ENCODE measurements at regions not wholly inside any gene's neighbourhood (a gene's known extent, or its start where the extent isn't known, plus 50 kb on each side); places are given as distances from the start of the nearest gene placed in this dataset.

DNA sequence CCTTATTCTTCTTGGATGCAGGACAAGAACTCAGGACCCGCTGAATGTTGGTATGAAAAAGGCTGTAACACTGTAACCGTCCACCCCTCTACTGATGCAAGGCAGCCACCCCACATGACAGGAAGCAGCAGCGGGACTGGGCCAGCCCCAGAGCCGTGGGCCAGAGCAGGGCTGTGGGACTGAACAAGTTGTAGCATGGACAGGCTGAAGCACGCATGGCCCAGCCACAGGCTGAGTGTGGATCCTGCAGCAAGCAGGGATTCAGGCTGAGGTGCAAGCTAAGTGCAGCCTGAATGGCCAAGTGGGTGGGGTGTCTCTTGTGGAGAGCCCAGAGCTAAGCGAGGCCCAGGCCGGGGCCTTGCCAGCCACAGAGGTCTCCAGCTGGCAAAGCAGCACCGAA, 632.2 kb downstream of the SPOCK3 start:
- ATAC-seq: no peak

DNA sequence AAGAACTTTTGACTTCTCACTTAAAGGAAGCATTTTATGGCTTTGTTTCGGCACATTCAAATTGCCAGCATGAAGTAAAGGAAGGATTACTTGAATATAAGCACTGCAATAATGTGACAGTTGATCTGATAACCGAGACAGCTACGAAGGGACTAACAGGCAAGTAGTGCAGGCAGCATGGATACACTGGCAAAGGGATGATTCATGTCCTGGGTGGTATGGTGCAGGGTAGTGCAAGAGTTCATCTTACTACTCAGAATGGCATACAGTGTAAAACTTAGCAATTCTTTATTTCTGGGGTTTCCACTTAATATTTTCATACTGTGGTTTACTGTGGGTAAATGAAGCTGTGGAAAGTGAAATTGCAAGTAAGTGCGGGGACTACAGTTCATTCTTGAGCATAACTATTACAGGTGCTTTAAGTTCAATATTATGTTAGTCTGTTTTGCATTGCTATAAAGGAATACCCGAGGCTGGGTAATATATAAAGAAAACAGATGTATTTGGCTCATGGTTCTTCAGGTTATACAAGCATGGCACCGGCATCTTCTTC, 611.8 kb downstream of the SPOCK3 start:
- H3K9me2 ChIP-seq (ENCODE audit: insufficient read depth): no peaks in the 10 kb centered on the region
- no peaks in the 10 kb centered on the region for H4K20me1 ChIP-seq (ENCODE audit: insufficient read depth)
- ATAC-seq: no peak
- no peaks in the 10 kb centered on the region for H3K36me3 ChIP-seq (ENCODE audit: control insufficient read depth in 1 of 2, insufficient read depth in 2 of 2, low read length in 2 of 2)
- H3K79me2 ChIP-seq (ENCODE audit: insufficient read depth, low read length): no peaks in the 10 kb centered on the region
- intact Hi-C loops (cut with micrococcal nuclease): no loop called here
- H3K4me3 ChIP-seq (replicated peaks in 1 of 2; ENCODE audit: low read depth in 1 of 2, low read length in 2 of 2): no peak overlapping the region
- RAD21 ChIA-PET (ENCODE audit: low non-redundant PET in 1 of 2, low total read pairs in 2 of 2, uncharacterized antibody in 2 of 2, unreplicated experiment in 2 of 2): no interaction called here
- H3K4me2 ChIP-seq (ENCODE audit: low read length): no peak overlapping the region
- no peaks in the 10 kb centered on the region for H3K9me3 ChIP-seq (ENCODE audit: control insufficient read depth in 1 of 2, insufficient read depth in 1 of 2, low read depth in 1 of 2, low read length in 2 of 2)
- no TSS peak for BruUV-seq (replicated peaks)
- H3K9ac ChIP-seq (ENCODE audit: low read length): no peak overlapping the region
- H3K27me3 ChIP-seq (ENCODE audit: insufficient read depth, low read length): no peaks in the 10 kb centered on the region
- no peak overlapping the region for H2AFZ ChIP-seq (ENCODE audit: low read depth, low read length, poor library complexity, severe bottlenecking)
- no peak for DNase-seq (ENCODE audit: low read depth, low spot score)
- POLR2A ChIA-PET: no interaction called here
- TF ChIP-seq, protein P1, sequence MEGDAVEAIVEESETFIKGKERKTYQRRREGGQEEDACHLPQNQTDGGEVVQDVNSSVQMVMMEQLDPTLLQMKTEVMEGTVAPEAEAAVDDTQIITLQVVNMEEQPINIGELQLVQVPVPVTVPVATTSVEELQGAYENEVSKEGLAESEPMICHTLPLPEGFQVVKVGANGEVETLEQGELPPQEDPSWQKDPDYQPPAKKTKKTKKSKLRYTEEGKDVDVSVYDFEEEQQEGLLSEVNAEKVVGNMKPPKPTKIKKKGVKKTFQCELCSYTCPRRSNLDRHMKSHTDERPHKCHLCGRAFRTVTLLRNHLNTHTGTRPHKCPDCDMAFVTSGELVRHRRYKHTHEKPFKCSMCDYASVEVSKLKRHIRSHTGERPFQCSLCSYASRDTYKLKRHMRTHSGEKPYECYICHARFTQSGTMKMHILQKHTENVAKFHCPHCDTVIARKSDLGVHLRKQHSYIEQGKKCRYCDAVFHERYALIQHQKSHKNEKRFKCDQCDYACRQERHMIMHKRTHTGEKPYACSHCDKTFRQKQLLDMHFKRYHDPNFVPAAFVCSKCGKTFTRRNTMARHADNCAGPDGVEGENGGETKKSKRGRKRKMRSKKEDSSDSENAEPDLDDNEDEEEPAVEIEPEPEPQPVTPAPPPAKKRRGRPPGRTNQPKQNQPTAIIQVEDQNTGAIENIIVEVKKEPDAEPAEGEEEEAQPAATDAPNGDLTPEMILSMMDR (IDR thresholded peaks at IDR 0.05 in 2 of 3, conservative IDR thresholded peaks at IDR 0.05 in 1 of 3; ENCODE audit: borderline replicate concordance in 1 of 3, insufficient read depth in 1 of 3, low read depth in 2 of 3, low read length in 2 of 3): no peak
- TF ChIP-seq POLR2AphosphoS5 (IDR thresholded peaks at IDR 0.05; ENCODE audit: low read depth, low read length): no peak
- no peak for TF ChIP-seq EGR1 (IDR thresholded peaks at IDR 0.05; ENCODE audit: low read depth)
- TF ChIP-seq SP1 (IDR thresholded peaks at IDR 0.05; ENCODE audit: low read depth): no peak
- TF ChIP-seq, protein P2, sequence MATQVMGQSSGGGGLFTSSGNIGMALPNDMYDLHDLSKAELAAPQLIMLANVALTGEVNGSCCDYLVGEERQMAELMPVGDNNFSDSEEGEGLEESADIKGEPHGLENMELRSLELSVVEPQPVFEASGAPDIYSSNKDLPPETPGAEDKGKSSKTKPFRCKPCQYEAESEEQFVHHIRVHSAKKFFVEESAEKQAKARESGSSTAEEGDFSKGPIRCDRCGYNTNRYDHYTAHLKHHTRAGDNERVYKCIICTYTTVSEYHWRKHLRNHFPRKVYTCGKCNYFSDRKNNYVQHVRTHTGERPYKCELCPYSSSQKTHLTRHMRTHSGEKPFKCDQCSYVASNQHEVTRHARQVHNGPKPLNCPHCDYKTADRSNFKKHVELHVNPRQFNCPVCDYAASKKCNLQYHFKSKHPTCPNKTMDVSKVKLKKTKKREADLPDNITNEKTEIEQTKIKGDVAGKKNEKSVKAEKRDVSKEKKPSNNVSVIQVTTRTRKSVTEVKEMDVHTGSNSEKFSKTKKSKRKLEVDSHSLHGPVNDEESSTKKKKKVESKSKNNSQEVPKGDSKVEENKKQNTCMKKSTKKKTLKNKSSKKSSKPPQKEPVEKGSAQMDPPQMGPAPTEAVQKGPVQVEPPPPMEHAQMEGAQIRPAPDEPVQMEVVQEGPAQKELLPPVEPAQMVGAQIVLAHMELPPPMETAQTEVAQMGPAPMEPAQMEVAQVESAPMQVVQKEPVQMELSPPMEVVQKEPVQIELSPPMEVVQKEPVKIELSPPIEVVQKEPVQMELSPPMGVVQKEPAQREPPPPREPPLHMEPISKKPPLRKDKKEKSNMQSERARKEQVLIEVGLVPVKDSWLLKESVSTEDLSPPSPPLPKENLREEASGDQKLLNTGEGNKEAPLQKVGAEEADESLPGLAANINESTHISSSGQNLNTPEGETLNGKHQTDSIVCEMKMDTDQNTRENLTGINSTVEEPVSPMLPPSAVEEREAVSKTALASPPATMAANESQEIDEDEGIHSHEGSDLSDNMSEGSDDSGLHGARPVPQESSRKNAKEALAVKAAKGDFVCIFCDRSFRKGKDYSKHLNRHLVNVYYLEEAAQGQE (IDR thresholded peaks at IDR 0.05; ENCODE audit: low read depth): no peak
- TF ChIP-seq, protein P3, sequence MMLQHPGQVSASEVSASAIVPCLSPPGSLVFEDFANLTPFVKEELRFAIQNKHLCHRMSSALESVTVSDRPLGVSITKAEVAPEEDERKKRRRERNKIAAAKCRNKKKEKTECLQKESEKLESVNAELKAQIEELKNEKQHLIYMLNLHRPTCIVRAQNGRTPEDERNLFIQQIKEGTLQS (IDR thresholded peaks at IDR 0.05): no peak
- no peak for TF ChIP-seq POLR2A (IDR thresholded peaks at IDR 0.05; ENCODE audit: borderline replicate concordance, extremely low read depth, insufficient read depth, insufficient read length)
- no peak overlapping the region for H3K27ac ChIP-seq (ENCODE audit: low read depth, low read length)
- CTCF ChIA-PET: no interaction called here
- H3K4me1 ChIP-seq (ENCODE audit: control insufficient read depth in 1 of 2, insufficient read depth in 2 of 2, low read length in 2 of 2): no peaks in the 10 kb centered on the region

More for the DNA sequence above, 632.2 kb downstream of the SPOCK3 start:
- intact Hi-C loops (cut with micrococcal nuclease): loop anchor here (10.0 kb wide), 1 partner anchor 403 kb away; no protein-coding TSS in a partner anchor
- DNase-seq (ENCODE audit: low read depth, low spot score): no peak
- Histone ChIP-seq H4K20me1 (ENCODE audit: insufficient read depth) (no peaks in the 10 kb centered on the region), H3K4me3 (replicated peaks in 1 of 2; ENCODE audit: low read depth in 1 of 2, low read length in 2 of 2) (no peak overlapping the region), H3K4me2 (ENCODE audit: low read length) (no peak overlapping the region), H3K27ac (ENCODE audit: low read depth, low read length) (no peak overlapping the region), H2AFZ (ENCODE audit: low read depth, low read length, poor library complexity, severe bottlenecking) (no peak overlapping the region), H3K4me1 (ENCODE audit: control insufficient read depth in 1 of 2, insufficient read depth in 2 of 2, low read length in 2 of 2) (no peaks in the 10 kb centered on the region), H3K9me3 (ENCODE audit: control insufficient read depth in 1 of 2, insufficient read depth in 1 of 2, low read depth in 1 of 2, low read length in 2 of 2) (no peaks in the 10 kb centered on the region), H3K79me2 (ENCODE audit: insufficient read depth, low read length) (no peaks in the 10 kb centered on the region), H3K9ac (ENCODE audit: low read length) (no peak overlapping the region), H3K9me2 (ENCODE audit: insufficient read depth) (no peaks in the 10 kb centered on the region), H3K36me3 (ENCODE audit: control insufficient read depth in 1 of 2, insufficient read depth in 2 of 2, low read length in 2 of 2) (no peaks in the 10 kb centered on the region), H3K27me3 (ENCODE audit: insufficient read depth, low read length) (no peaks in the 10 kb centered on the region)
- TF ChIP-seq, protein P4, sequence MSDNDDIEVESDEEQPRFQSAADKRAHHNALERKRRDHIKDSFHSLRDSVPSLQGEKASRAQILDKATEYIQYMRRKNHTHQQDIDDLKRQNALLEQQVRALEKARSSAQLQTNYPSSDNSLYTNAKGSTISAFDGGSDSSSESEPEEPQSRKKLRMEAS (IDR thresholded peaks at IDR 0.05): no peak
- TF ChIP-seq FOSL1 (IDR thresholded peaks at IDR 0.05; ENCODE audit: low read depth) (no peak), ZNF274 (IDR thresholded peaks at IDR 0.05; ENCODE audit: low read depth, low read length) (no peak)
- TF ChIP-seq, protein P1 (IDR thresholded peaks at IDR 0.05 in 2 of 3, conservative IDR thresholded peaks at IDR 0.05 in 1 of 3; ENCODE audit: borderline replicate concordance in 1 of 3, insufficient read depth in 1 of 3, low read depth in 2 of 3, low read length in 2 of 3): no peak
- BruUV-seq (replicated peaks): no TSS peak
- ChIA-PET POLR2A (no interaction called here), CTCF (no interaction called here), RAD21 (ENCODE audit: low non-redundant PET in 1 of 2, low total read pairs in 2 of 2, uncharacterized antibody in 2 of 2, unreplicated experiment in 2 of 2) (no interaction called here)

All from HCT116 (cell line).